Vagina (tissue), 2 donors: ENCODE measurements at regions not wholly inside any gene's neighbourhood (a gene's known extent, or its start where the extent isn't known, plus 50 kb on each side); places are given as distances from the start of the nearest gene placed in this dataset.

Experiments
- DNase-seq, 2 donors: peaks; one replicate each; pipeline ENCODE4 v3.0.0-alpha.2; 2017; ENCODE audit errors: extremely low spot score in 2 of 2
- H3K27ac ChIP-seq: fragments of 200-600 bp; sonication (generic); one replicate; pipeline ENCODE4 v1.5.1; 2019
- H3K27me3 ChIP-seq: fragments of 200-600 bp; sonication (generic); one replicate; pipeline ENCODE4 v1.5.1; 2019
- H3K36me3 ChIP-seq, 2 donors: fragments of 200-600 bp; sonication (generic); one replicate each; pipeline ENCODE4 v1.5.1; 2017 to 2019
- H3K4me1 ChIP-seq: fragments of 200-600 bp; sonication (generic); one replicate; pipeline ENCODE4 v1.5.1; 2019
- H3K4me3 ChIP-seq, 2 donors: fragments of 200-600 bp; sonication (generic); 1 replicate in 1 of 2; 2 replicates in 1 of 2; pipeline ENCODE4 v1.5.1; 2016 to 2019
- H3K9me3 ChIP-seq: fragments of 200-600 bp; sonication (generic); one replicate; pipeline ENCODE4 v1.5.1; 2019
- POLR2A ChIP-seq, 2 donors: fragments of 450-650 bp; IDR thresholded peaks; one replicate each; pipeline ENCODE4 v1.6.1; 2017; ENCODE audit warnings: antibody characterized with exemption in 2 of 2, mild to moderate bottlenecking in 2 of 2, moderate library complexity in 2 of 2
- POLR2AphosphoS5 ChIP-seq, 2 donors: sonication (generic); formaldehyde crosslinking; IDR thresholded peaks; one replicate each; pipeline ENCODE4 v1.9.0; 2017; ENCODE audit warnings: antibody characterized with exemption in 2 of 2, mild to moderate bottlenecking in 2 of 2, low read depth in 1 of 2; ENCODE audit not compliant: insufficient read depth in 1 of 2
- intact Hi-C: fragments of 100-400 bp; cut with DNase I; formaldehyde crosslinking; loops from one replicate; pipeline ENCODE4 v1.15.1; 2023
- TF ChIP-seq, protein P1 (sequence below), 3 experiments: fragments of 450-650 bp in 2 of 3; fragments of 200-600 bp in 1 of 3; sonication (generic) in 1 of 3; IDR thresholded peaks; one replicate each; pipeline ENCODE4 v1.5.1; 2017 to 2019; ENCODE audit warnings: antibody characterized with exemption in 3 of 3, mild to moderate bottlenecking in 2 of 3, moderate library complexity in 2 of 3

DNA sequence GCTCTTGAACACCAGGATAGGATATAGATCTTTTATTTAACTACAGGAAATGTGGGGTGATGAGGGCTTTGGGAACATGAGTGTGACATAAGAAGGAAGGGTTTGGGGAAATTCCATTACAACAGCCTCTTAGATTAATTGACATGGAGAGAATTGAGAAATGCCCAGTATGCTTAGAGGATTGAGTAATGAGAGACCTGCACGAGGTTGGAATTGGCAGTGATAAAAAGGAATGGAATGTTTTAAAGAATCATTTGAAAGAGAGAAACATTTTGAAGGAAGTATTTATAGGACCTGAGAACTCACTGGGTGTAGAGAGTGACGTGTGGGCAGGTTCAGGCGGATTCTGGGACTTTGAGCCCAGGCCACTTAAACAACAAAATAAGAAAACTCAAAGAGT is 227.0 kb downstream of the BMP2 start:
- TF ChIP-seq POLR2AphosphoS5 (IDR thresholded peaks at IDR 0.05; ENCODE audit: insufficient read depth in 1 of 2, low read depth in 1 of 2), result peak in 1 of 2 donors; percentile 83
- TF ChIP-seq POLR2A (IDR thresholded peaks at IDR 0.05), result no peak
- TF ChIP-seq, protein P1, sequence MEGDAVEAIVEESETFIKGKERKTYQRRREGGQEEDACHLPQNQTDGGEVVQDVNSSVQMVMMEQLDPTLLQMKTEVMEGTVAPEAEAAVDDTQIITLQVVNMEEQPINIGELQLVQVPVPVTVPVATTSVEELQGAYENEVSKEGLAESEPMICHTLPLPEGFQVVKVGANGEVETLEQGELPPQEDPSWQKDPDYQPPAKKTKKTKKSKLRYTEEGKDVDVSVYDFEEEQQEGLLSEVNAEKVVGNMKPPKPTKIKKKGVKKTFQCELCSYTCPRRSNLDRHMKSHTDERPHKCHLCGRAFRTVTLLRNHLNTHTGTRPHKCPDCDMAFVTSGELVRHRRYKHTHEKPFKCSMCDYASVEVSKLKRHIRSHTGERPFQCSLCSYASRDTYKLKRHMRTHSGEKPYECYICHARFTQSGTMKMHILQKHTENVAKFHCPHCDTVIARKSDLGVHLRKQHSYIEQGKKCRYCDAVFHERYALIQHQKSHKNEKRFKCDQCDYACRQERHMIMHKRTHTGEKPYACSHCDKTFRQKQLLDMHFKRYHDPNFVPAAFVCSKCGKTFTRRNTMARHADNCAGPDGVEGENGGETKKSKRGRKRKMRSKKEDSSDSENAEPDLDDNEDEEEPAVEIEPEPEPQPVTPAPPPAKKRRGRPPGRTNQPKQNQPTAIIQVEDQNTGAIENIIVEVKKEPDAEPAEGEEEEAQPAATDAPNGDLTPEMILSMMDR (IDR thresholded peaks at IDR 0.05), result no peak
- H3K4me1 ChIP-seq, result peaks cover 12% of the 10 kb centered on the region
- DNase-seq, result no peak
- H3K27ac ChIP-seq, result no peak overlapping the region
- intact Hi-C loops, result no loop called here
- H3K9me3 ChIP-seq, result no peaks in the 10 kb centered on the region
- H3K27me3 ChIP-seq, result no peaks in the 10 kb centered on the region
- no peak overlapping the region for H3K4me3 ChIP-seq
- H3K36me3 ChIP-seq, result no peaks in the 10 kb centered on the region

DNA sequence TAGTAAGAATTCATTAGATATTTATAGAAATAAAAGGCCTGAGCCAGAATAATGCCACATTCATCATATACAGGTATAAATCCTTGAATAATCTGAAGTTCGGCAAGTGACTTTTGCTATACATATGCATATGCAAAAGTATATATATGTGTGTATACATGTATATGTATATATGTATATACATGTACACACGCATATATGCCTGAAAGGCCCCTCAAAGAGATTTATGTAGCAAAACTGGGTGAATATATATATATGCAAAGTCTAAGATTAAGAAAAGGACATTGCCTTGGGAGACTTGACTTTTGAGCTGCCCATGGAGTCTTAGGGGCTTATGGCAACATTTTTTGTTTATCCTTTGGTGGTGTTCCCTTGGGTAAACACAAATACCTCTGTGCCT is 231.4 kb downstream of the BMP2 start:
- no peaks in the 10 kb centered on the region for H3K36me3 ChIP-seq
- TF ChIP-seq POLR2AphosphoS5 (IDR thresholded peaks at IDR 0.05; ENCODE audit: insufficient read depth in 1 of 2, low read depth in 1 of 2) (no peak), POLR2A (IDR thresholded peaks at IDR 0.05) (no peak)
- TF ChIP-seq, protein P1 (IDR thresholded peaks at IDR 0.05), result no peak

GRCh38 chr20:6999381-6999780 is 231.9 kb downstream of the BMP2 start:
- no peaks in the 10 kb centered on the region for H3K36me3 ChIP-seq
- DNase-seq, result no peak
- no peaks in the 10 kb centered on the region for H3K4me1 ChIP-seq
- H3K27me3 ChIP-seq, result no peaks in the 10 kb centered on the region
- no peak overlapping the region for H3K4me3 ChIP-seq
- intact Hi-C loops, result no loop called here
- H3K27ac ChIP-seq, result no peak overlapping the region
- no peak for TF ChIP-seq POLR2AphosphoS5 (IDR thresholded peaks at IDR 0.05; ENCODE audit: insufficient read depth in 1 of 2, low read depth in 1 of 2)
- no peak for TF ChIP-seq POLR2A (IDR thresholded peaks at IDR 0.05)
- TF ChIP-seq, protein P1 (IDR thresholded peaks at IDR 0.05), result no peak
- no peaks in the 10 kb centered on the region for H3K9me3 ChIP-seq

More for the DNA sequence above, 231.4 kb downstream of the BMP2 start:
- no peak for DNase-seq
- peaks cover 5% of the 10 kb centered on the region for H3K4me1 ChIP-seq
- no peaks in the 10 kb centered on the region for H3K27me3 ChIP-seq
- H3K4me3 ChIP-seq, result no peak overlapping the region
- no peaks in the 10 kb centered on the region for H3K9me3 ChIP-seq
- H3K27ac ChIP-seq, result no peak overlapping the region
- intact Hi-C loops, result no loop called here

DNA sequence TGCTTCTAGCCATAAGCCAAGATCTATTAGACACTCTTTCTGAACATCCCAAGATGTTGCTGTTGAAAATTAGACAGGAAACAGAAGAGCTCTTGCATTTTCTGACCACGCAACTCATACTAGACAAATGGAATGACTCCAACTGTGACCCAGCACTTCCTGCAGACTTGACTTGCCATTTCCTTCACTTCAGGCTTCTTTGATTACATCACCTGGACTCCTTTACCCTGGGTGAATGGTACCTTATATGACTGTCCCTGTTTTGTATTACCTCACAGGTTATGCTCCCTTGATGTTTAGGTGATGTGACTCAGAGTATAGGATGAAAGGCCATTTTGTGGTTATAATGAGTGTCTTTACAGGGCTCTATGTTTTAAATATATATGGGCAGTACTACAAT is 236.1 kb downstream of the BMP2 start:
- no peak for DNase-seq
- TF ChIP-seq POLR2A (IDR thresholded peaks at IDR 0.05) (no peak), POLR2AphosphoS5 (IDR thresholded peaks at IDR 0.05; ENCODE audit: insufficient read depth in 1 of 2, low read depth in 1 of 2) (no peak)
- TF ChIP-seq, protein P1 (IDR thresholded peaks at IDR 0.05), result no peak
- Histone ChIP-seq H3K27me3 (no peaks in the 10 kb centered on the region), H3K4me3 (no peak overlapping the region), H3K36me3 (no peaks in the 10 kb centered on the region), H3K4me1 (no peaks in the 10 kb centered on the region), H3K9me3 (no peaks in the 10 kb centered on the region), H3K27ac (no peak overlapping the region)
- intact Hi-C loops, result no loop called here

DNA sequence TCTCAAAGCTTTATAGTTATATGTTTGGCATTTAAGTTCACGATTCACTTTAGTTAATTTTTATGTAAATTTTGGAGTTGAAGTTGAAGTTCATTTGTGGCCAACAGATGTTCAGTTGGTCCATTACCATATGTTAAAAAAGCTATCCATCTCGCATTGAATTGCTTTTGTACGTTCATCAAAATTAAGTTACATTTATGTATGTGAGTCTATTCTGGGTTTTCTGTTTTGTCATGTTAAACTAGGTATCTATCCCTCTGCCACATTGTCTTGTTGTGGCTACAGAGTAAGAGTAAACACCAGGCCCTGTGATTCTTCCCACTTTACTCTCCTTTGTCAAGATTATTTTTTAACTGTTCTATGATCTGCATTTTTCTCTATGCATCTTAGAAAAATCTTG is 237.3 kb downstream of the BMP2 start:
- no peak for DNase-seq
- no peak for TF ChIP-seq POLR2AphosphoS5 (IDR thresholded peaks at IDR 0.05; ENCODE audit: insufficient read depth in 1 of 2, low read depth in 1 of 2)
- TF ChIP-seq, protein P1 (IDR thresholded peaks at IDR 0.05), result no peak
- no peak for TF ChIP-seq POLR2A (IDR thresholded peaks at IDR 0.05)
- no peaks in the 10 kb centered on the region for H3K36me3 ChIP-seq
- no peaks in the 10 kb centered on the region for H3K9me3 ChIP-seq
- H3K4me3 ChIP-seq, result no peak overlapping the region
- no peaks in the 10 kb centered on the region for H3K27me3 ChIP-seq
- no peak overlapping the region for H3K27ac ChIP-seq
- intact Hi-C loops, result no loop called here
- H3K4me1 ChIP-seq, result no peaks in the 10 kb centered on the region
